Hepatocyte (in vitro differentiated cells): ENCODE measurements at regions not wholly inside any gene's neighbourhood (a gene's known extent, or its start where the extent isn't known, plus 50 kb on each side); places are given as distances from the start of the nearest gene placed in this dataset.

ENCODE experiments used
- DNase-seq: peaks from one replicate; pipeline ENCODE4 v3.0.0-alpha.2; 2016; ENCODE audit warnings: low spot score
- H2AFZ ChIP-seq: fragments of 200-600 bp; sonication (generic); 2 replicates; pipeline ENCODE4 v1.6.0; 2016; ENCODE audit warnings: antibody characterized with exemption, mild to moderate bottlenecking
- H3K27ac ChIP-seq: fragments of 200-600 bp; sonication (generic); 2 replicates; pipeline ENCODE4 v1.5.1; 2016; ENCODE audit warnings: mild to moderate bottlenecking
- H3K27me3 ChIP-seq: fragments of 200-600 bp; sonication (generic); 2 replicates; pipeline ENCODE4 v1.6.1; 2016
- H3K36me3 ChIP-seq: fragments of 200-600 bp; sonication (generic); replicated peaks from 2 replicates; pipeline ENCODE4 v1.5.1; 2016; ENCODE audit warnings: low read depth; ENCODE audit not compliant: insufficient read depth
- H3K4me1 ChIP-seq: fragments of 200-600 bp; sonication (generic); 2 replicates; pipeline ENCODE4 v1.5.1; 2016; ENCODE audit warnings: mild to moderate bottlenecking, moderate library complexity; ENCODE audit not compliant: insufficient read depth
- H3K4me2 ChIP-seq: fragments of 200-600 bp; sonication (generic); 2 replicates; pipeline ENCODE4 v1.6.0; 2016
- H3K4me3 ChIP-seq: fragments of 200-600 bp; sonication (generic); 2 replicates; pipeline ENCODE4 v1.5.1; 2016; ENCODE audit warnings: mild to moderate bottlenecking
- H3K79me2 ChIP-seq: fragments of 200-600 bp; sonication (generic); 2 replicates; pipeline ENCODE4 v1.6.0; 2017; ENCODE audit warnings: mild to moderate bottlenecking
- H3K9me2 ChIP-seq: fragments of 200-600 bp; sonication (generic); replicated peaks from 2 replicates; pipeline ENCODE4 v1.6.0; 2017; ENCODE audit warnings: mild to moderate bottlenecking; ENCODE audit not compliant: insufficient read depth
- H3K9me3 ChIP-seq: fragments of 200-600 bp; sonication (generic); 2 replicates; pipeline ENCODE4 v1.5.1; 2016; ENCODE audit warnings: low read depth, mild to moderate bottlenecking
- H4K20me1 ChIP-seq: fragments of 200-600 bp; sonication (generic); 2 replicates; pipeline ENCODE4 v1.6.0; 2016; ENCODE audit warnings: mild to moderate bottlenecking; ENCODE audit not compliant: insufficient read depth, poor library complexity, severe bottlenecking
- EZH2 ChIP-seq: fragments of 200-600 bp; sonication (generic); IDR thresholded peaks from 2 replicates; pipeline ENCODE4 v1.6.1; 2016; ENCODE audit warnings: antibody characterized with exemption, mild to moderate bottlenecking, borderline replicate concordance
- EZH2phosphoT487 ChIP-seq: fragments of 200-600 bp; sonication (generic); IDR thresholded peaks from one replicate; pipeline ENCODE4 v1.6.1; 2018; ENCODE audit warnings: antibody characterized with exemption, mild to moderate bottlenecking, low read depth, moderate library complexity; ENCODE audit not compliant: unreplicated experiment, severe bottlenecking
- WGBS: methylation state at CpG from one replicate; pipeline ENCODE4 v1.1.6; 2016; ENCODE audit warnings: low lambda C conversion rate; ENCODE audit errors: missing lambda C conversion rate; 5-methylcytosine and 5-hydroxymethylcytosine counted together
- TF ChIP-seq, protein P1 (sequence below): fragments of 200-600 bp; sonication (generic); IDR thresholded peaks from 2 replicates; pipeline ENCODE4 v1.5.1; 2016; ENCODE audit warnings: antibody characterized with exemption, mild to moderate bottlenecking; ENCODE audit not compliant: poor library complexity

DNA sequence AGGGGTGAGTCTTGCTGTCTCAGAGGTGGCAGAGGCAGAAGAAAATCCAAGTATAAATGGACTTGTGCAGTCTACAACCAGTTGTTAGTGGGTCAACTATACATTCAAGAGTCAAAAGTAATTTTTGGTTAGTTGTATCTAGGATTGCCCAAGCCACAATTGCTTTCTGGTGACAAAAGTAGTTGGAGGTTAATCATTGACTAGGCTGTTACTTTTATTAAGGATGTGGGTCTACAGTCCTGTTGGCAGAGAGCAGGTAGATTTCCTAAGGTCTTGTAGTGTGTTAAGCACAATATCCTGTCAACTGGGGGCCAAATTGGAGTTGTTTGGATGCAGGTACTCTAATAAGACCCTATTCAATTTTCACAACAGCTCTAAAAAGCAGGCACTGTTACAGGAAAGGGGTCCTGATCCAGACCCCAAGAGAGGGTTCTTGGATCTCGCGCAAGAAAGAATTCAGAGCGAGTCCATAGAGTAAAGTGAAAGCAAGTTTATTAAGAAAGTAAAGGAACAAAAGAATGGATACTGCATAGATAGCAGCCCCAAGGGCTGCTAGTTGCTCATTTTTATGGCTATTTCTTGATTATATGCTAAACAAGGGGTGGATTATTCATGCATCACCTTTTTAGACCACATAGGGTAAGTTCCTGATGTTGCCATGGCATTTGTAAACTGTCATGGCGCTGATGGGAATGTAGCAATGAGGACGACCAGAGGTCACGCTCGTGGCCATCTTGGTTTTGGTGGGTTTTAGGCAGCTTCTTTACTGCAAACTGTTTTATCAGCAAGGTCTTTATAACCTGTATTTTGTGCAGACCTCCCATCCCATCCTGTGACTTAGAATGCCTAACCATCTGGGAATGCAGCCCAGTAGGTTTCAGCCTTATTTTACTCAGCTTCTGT, 232.6 kb upstream of the SRRM4 start:
- H3K27me3 ChIP-seq = no peaks in the 10 kb centered on the region
- H3K9me3 ChIP-seq = no peaks in the 10 kb centered on the region
- no peaks in the 10 kb centered on the region for H3K9me2 ChIP-seq
- TF ChIP-seq, protein P1, sequence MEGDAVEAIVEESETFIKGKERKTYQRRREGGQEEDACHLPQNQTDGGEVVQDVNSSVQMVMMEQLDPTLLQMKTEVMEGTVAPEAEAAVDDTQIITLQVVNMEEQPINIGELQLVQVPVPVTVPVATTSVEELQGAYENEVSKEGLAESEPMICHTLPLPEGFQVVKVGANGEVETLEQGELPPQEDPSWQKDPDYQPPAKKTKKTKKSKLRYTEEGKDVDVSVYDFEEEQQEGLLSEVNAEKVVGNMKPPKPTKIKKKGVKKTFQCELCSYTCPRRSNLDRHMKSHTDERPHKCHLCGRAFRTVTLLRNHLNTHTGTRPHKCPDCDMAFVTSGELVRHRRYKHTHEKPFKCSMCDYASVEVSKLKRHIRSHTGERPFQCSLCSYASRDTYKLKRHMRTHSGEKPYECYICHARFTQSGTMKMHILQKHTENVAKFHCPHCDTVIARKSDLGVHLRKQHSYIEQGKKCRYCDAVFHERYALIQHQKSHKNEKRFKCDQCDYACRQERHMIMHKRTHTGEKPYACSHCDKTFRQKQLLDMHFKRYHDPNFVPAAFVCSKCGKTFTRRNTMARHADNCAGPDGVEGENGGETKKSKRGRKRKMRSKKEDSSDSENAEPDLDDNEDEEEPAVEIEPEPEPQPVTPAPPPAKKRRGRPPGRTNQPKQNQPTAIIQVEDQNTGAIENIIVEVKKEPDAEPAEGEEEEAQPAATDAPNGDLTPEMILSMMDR = no peak
- no peak for TF ChIP-seq EZH2
- no peak for TF ChIP-seq EZH2phosphoT487
- H4K20me1 ChIP-seq = no peaks in the 10 kb centered on the region
- peak; percentile 5 for DNase-seq
- no peaks in the 10 kb centered on the region for H3K4me1 ChIP-seq
- WGBS = 88% methylated on average over 7 of the region's 7 CpGs
- H3K36me3 ChIP-seq = no peaks in the 10 kb centered on the region
- H3K4me3 ChIP-seq = no peak overlapping the region
- no peaks in the 10 kb centered on the region for H3K79me2 ChIP-seq
- H3K4me2 ChIP-seq = no peak overlapping the region
- H2AFZ ChIP-seq = no peak overlapping the region
- H3K27ac ChIP-seq = no peak overlapping the region

DNA sequence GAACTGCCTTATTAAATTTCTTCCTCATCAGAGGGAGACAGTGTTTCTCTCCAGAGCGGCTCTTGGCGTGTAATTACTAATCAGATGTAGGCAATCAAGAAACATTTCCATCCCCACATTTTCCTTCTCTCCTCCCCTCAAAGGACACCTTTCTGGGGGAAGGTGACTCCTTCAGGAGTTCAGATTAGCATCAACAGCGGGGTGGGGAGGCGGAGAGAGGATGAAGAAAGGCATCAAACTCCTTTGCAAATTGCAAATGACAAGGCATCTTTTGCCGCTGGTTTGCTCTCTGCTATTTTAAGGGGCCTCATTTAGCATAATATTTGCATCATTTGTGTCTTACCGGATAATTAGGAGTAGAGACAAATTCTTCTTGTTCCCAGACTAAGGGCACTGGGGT, 231.7 kb upstream of the SRRM4 start:
- DNase-seq = no peak
- Histone ChIP-seq H3K4me1 (no peaks in the 10 kb centered on the region), H2AFZ (no peak overlapping the region), H3K27me3 (no peaks in the 10 kb centered on the region), H3K79me2 (no peaks in the 10 kb centered on the region), H3K36me3 (no peaks in the 10 kb centered on the region), H4K20me1 (no peaks in the 10 kb centered on the region), H3K9me2 (no peaks in the 10 kb centered on the region), H3K27ac (no peak overlapping the region), H3K9me3 (no peaks in the 10 kb centered on the region), H3K4me3 (no peak overlapping the region), H3K4me2 (no peak overlapping the region)
- WGBS = 69% methylated on average over 6 of the region's 6 CpGs
- TF ChIP-seq, protein P1 = no peak
- TF ChIP-seq EZH2phosphoT487 (no peak), EZH2 (no peak)

DNA sequence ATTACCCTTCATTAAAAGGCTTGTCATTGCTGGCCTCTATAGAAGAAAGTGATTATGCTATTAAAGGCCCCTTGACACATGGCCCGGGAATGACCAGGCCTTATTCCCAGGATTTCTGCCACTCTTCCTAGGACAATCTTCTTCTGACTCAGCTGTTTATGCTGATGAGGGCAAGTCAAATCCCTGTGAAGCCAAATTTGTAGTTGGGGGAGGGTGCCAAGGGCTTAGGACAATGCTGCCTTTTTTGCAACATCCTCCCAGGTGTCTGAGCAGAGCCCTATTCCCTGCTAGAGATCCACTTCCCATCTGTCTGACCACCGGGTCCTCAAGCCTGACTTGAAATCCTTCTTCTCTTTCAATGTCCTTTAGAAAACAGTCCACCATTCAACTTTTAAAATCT, 230.7 kb upstream of the SRRM4 start:
- Histone ChIP-seq H3K27me3 (no peaks in the 10 kb centered on the region), H3K9me3 (no peaks in the 10 kb centered on the region), H3K79me2 (no peaks in the 10 kb centered on the region), H3K4me3 (no peak overlapping the region), H3K36me3 (no peaks in the 10 kb centered on the region), H4K20me1 (no peaks in the 10 kb centered on the region), H3K27ac (no peak overlapping the region), H3K9me2 (no peaks in the 10 kb centered on the region), H3K4me1 (no peaks in the 10 kb centered on the region), H2AFZ (no peak overlapping the region), H3K4me2 (no peak overlapping the region)
- 82% methylated on average over 2 of the region's 2 CpGs for WGBS
- no peak for DNase-seq
- TF ChIP-seq, protein P1 = no peak
